IPS-15b (cell line): ENCODE measurements at regions not wholly inside any gene's neighbourhood (a gene's known extent, or its start where the extent isn't known, plus 50 kb on each side); places are given as distances from the start of the nearest gene placed in this dataset.

Experiments used
- H3K27me3 ChIP-seq: one replicate; pipeline ENCODE4 v1.6.1; 2013; ENCODE audit warnings: low read length; ENCODE audit not compliant: control insufficient read depth, insufficient read depth
- H3K36me3 ChIP-seq: one replicate; pipeline ENCODE4 v1.6.1; 2013; ENCODE audit warnings: low read length; ENCODE audit not compliant: control insufficient read depth, insufficient read depth
- H3K4me1 ChIP-seq: one replicate; pipeline ENCODE4 v1.6.1; 2013; ENCODE audit warnings: mild to moderate bottlenecking, low read length; ENCODE audit not compliant: control insufficient read depth, insufficient read depth
- H3K4me3 ChIP-seq: one replicate; pipeline ENCODE4 v1.5.1; 2013; ENCODE audit warnings: low read depth, low read length
- H3K9ac ChIP-seq: one replicate; pipeline ENCODE4 v1.6.1; 2013; ENCODE audit warnings: low read depth, mild to moderate bottlenecking, low read length
- H3K9me3 ChIP-seq: one replicate; pipeline ENCODE4 v1.6.1; 2013; ENCODE audit warnings: mild to moderate bottlenecking, low read length; ENCODE audit not compliant: control insufficient read depth, insufficient read depth

- no peak overlapping the region for H3K4me3 ChIP-seq
These were observed 296.9 kb upstream of the TRIB2 start for GRCh38 chr2:12419803-12420202.

GRCh38 chr2:12421046-12421445, 295.7 kb upstream of the TRIB2 start:
- Histone ChIP-seq H3K9me3 (no peaks in the 10 kb centered on the region), H3K27me3 (no peaks in the 10 kb centered on the region), H3K4me1 (no peaks in the 10 kb centered on the region), H3K9ac (no peak overlapping the region), H3K36me3 (no peaks in the 10 kb centered on the region), H3K4me3 (no peak overlapping the region)

More at GRCh38 chr2:12419803-12420202, 296.9 kb upstream of the TRIB2 start:
- no peaks in the 10 kb centered on the region for H3K27me3 ChIP-seq
- no peaks in the 10 kb centered on the region for H3K4me1 ChIP-seq
- no peak overlapping the region for H3K9ac ChIP-seq
- no peaks in the 10 kb centered on the region for H3K9me3 ChIP-seq
- H3K36me3 ChIP-seq, result no peaks in the 10 kb centered on the region

GRCh38 chr2:12424219-12424618, 292.5 kb upstream of the TRIB2 start:
- no peak overlapping the region for H3K4me3 ChIP-seq
- H3K9me3 ChIP-seq, result no peaks in the 10 kb centered on the region
- peaks cover 12% of the 10 kb centered on the region for H3K4me1 ChIP-seq
- H3K9ac ChIP-seq, result no peak overlapping the region
- H3K27me3 ChIP-seq, result no peaks in the 10 kb centered on the region
- H3K36me3 ChIP-seq, result no peaks in the 10 kb centered on the region

GRCh38 chr2:12424809-12425208, 291.9 kb upstream of the TRIB2 start:
- no peaks in the 10 kb centered on the region for H3K27me3 ChIP-seq
- H3K9ac ChIP-seq, result no peak overlapping the region
- no peaks in the 10 kb centered on the region for H3K36me3 ChIP-seq
- H3K4me3 ChIP-seq, result no peak overlapping the region
- H3K4me1 ChIP-seq, result peaks cover 12% of the 10 kb centered on the region
- H3K9me3 ChIP-seq, result no peaks in the 10 kb centered on the region

GRCh38 chr2:12428324-12428723, 288.4 kb upstream of the TRIB2 start:
- H3K4me1 ChIP-seq, result peaks cover 12% of the 10 kb centered on the region
- no peak overlapping the region for H3K9ac ChIP-seq
- no peaks in the 10 kb centered on the region for H3K36me3 ChIP-seq
- no peaks in the 10 kb centered on the region for H3K27me3 ChIP-seq
- H3K9me3 ChIP-seq, result no peaks in the 10 kb centered on the region
- no peak overlapping the region for H3K4me3 ChIP-seq

- Histone ChIP-seq H3K9ac (no peak overlapping the region), H3K27me3 (no peaks in the 10 kb centered on the region), H3K36me3 (no peaks in the 10 kb centered on the region), H3K9me3 (no peaks in the 10 kb centered on the region), H3K4me1 (peaks cover 12% of the 10 kb centered on the region), H3K4me3 (no peak overlapping the region)
These were observed 287.9 kb upstream of the TRIB2 start for GRCh38 chr2:12428786-12429185.

GRCh38 chr2:12429779-12430406, 286.8 kb upstream of the TRIB2 start:
- Histone ChIP-seq H3K9ac (no peak overlapping the region), H3K4me3 (no peak overlapping the region), H3K36me3 (no peaks in the 10 kb centered on the region), H3K4me1 (peaks cover 12% of the 10 kb centered on the region), H3K9me3 (no peaks in the 10 kb centered on the region), H3K27me3 (no peaks in the 10 kb centered on the region)

GRCh38 chr2:12430407-12431133, 286.2 kb upstream of the TRIB2 start:
- H3K36me3 ChIP-seq, result no peaks in the 10 kb centered on the region
- H3K27me3 ChIP-seq, result no peaks in the 10 kb centered on the region
- no peak overlapping the region for H3K9ac ChIP-seq
- peaks cover 12% of the 10 kb centered on the region for H3K4me1 ChIP-seq
- H3K9me3 ChIP-seq, result no peaks in the 10 kb centered on the region
- no peak overlapping the region for H3K4me3 ChIP-seq

GRCh38 chr2:12432985-12433625, 283.6 kb upstream of the TRIB2 start:
- Histone ChIP-seq H3K4me1 (peaks cover 11% of the 10 kb centered on the region), H3K9ac (no peak overlapping the region), H3K9me3 (no peaks in the 10 kb centered on the region), H3K27me3 (no peaks in the 10 kb centered on the region), H3K4me3 (no peak overlapping the region), H3K36me3 (no peaks in the 10 kb centered on the region)

GRCh38 chr2:12433626-12433990, 283.1 kb upstream of the TRIB2 start:
- H3K9ac ChIP-seq, result no peak overlapping the region
- no peaks in the 10 kb centered on the region for H3K36me3 ChIP-seq
- H3K27me3 ChIP-seq, result no peaks in the 10 kb centered on the region
- no peaks in the 10 kb centered on the region for H3K9me3 ChIP-seq
- peaks cover 6% of the 10 kb centered on the region for H3K4me1 ChIP-seq
- no peak overlapping the region for H3K4me3 ChIP-seq

GRCh38 chr2:12434630-12435098, 282.1 kb upstream of the TRIB2 start:
- no peaks in the 10 kb centered on the region for H3K27me3 ChIP-seq
- no peaks in the 10 kb centered on the region for H3K4me1 ChIP-seq
- no peak overlapping the region for H3K9ac ChIP-seq
- H3K4me3 ChIP-seq, result no peak overlapping the region
- no peaks in the 10 kb centered on the region for H3K9me3 ChIP-seq
- H3K36me3 ChIP-seq, result no peaks in the 10 kb centered on the region
